Psoas muscle (tissue), 7 donors: ENCODE measurements at regions not wholly inside any gene's neighbourhood (a gene's known extent, or its start where the extent isn't known, plus 50 kb on each side); places are given as distances from the start of the nearest gene placed in this dataset.

Source experiments
- ATAC-seq, 4 donors: fragments of 200-7000 bp; cut with Tn5 transposase; one replicate each; pipeline ENCODE4 v1.9.1; 2020; ENCODE audit warnings: moderate library complexity in 3 of 4, mild to moderate bottlenecking in 2 of 4
- DNase-seq, 2 donors: peaks; one replicate each; pipeline ENCODE4 v3.0.0-alpha.2; 2020
- H3K27ac ChIP-seq: fragments of 200-600 bp; one replicate; pipeline ENCODE4 v1.8.0; 2022
- H3K27me3 ChIP-seq, 3 donors: fragments of 200-600 bp in 1 of 3; one replicate each; pipeline versions ENCODE4 v1.6.1 to v1.8.0; 2013 to 2022; ENCODE audit warnings: low read length in 2 of 3, mild to moderate bottlenecking in 2 of 3, moderate library complexity in 1 of 3; ENCODE audit not compliant: insufficient read depth in 3 of 3
- H3K36me3 ChIP-seq, 2 donors: fragments of 200-600 bp in 1 of 2; one replicate each; pipeline versions ENCODE4 v1.6.1 to v1.8.0; 2013 to 2022; ENCODE audit warnings: low read depth in 1 of 2, mild to moderate bottlenecking in 1 of 2, moderate library complexity in 1 of 2; ENCODE audit not compliant: insufficient read depth in 1 of 2
- H3K4me1 ChIP-seq: fragments of 200-600 bp; one replicate; pipeline ENCODE4 v1.8.0; 2022
- H3K4me3 ChIP-seq: fragments of 200-600 bp; one replicate; pipeline ENCODE4 v1.8.0; 2022; ENCODE audit warnings: mild to moderate bottlenecking
- H3K9me3 ChIP-seq: fragments of 200-600 bp; one replicate; pipeline ENCODE4 v1.8.0; 2022
- CTCF ChIP-seq: fragments of 200-600 bp; IDR thresholded peaks from one replicate; pipeline ENCODE4 v1.8.0; 2022; ENCODE audit warnings: antibody characterized with exemption
- WGBS, 3 donors: extraction: QIAGEN DNeasy Blood & Tissue Kit; methylation state at CpG; one replicate each; pipeline versions ENCODE4 v1.1.6 to v1.1.7; 2013; 5-methylcytosine and 5-hydroxymethylcytosine counted together
- intact Hi-C, 2 donors: fragments of 100-400 bp; cut with DNase I; formaldehyde crosslinking; loops; one replicate each; pipeline versions ENCODE4 v1.11.0 to v1.14.2; 2022
- donor health status: healthy with polysubstance abuse.
- donor health status: DM: no; HTN: no; CAD: no; lungs with moderate emphysema.
- donor health status: Bipolar disorder and iron deficiency.
- donor health status: healthy.
- donor health status: DM: yes; HTN: yes; CAD: no.
- donor health status: DM: no; HTN: no; CAD: no.
- donor health status: DM: yes; HTN: yes; CAD: no.

DNA sequence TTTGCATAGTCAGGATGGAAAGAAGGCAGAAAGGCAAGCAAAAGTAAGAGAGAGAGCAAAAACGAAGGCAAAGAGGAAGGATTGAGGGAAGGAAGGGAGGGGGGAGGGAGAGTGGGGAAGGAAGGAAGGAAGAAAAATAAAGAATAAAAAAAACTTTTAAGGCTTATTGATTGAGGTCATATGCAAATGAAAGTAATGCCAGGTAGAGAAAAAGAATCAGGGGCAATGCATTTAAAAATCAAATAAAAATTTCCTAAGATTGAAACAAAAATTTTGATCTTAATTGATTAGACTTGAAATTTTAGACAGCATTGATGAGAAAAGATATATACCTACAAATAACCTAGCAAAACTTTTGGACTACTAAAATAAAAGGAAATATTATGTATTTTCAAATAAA is 153.9 kb upstream of the KIF2B start:
- WGBS, 3 donors: 53 to 67% (median 64%) methylated on average over 1 of the region's 1 CpG
- intact Hi-C loops: no loop called here
- H3K36me3 ChIP-seq: no peaks in the 10 kb centered on the region

DNA sequence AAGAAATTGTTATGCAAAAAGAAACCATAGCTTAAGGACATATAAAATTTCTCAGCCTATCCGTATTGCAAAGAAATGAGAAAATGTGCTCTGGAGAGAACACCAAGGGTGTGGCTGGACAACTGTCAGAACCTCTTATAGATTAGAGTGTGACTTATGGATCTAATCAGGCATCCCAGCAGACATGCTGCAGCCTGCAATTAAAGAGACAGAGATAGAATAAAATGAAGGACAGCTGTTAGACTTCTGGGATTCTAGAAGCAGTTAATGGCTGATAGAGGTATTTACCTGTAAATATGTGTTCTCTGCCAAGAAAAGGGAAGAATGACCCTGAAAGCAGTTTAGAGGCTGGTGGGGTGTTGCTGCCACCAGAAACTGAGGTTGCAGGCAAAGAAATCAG is 160.1 kb upstream of the KIF2B start:
- no peaks in the 10 kb centered on the region for H3K9me3 ChIP-seq
- no peaks in the 10 kb centered on the region for H3K36me3 ChIP-seq
- ATAC-seq (no peak), DNase-seq (no peak)
- no peak overlapping the region for H3K27ac ChIP-seq
- WGBS, 3 donors: 18 to 42% (median 33%) methylated on average over 1 of the region's 1 CpG
- no peak overlapping the region for H3K4me3 ChIP-seq
- H3K4me1 ChIP-seq: no peaks in the 10 kb centered on the region
- intact Hi-C loops: no loop called here
- TF ChIP-seq CTCF: no peak
- no peaks in the 10 kb centered on the region for H3K27me3 ChIP-seq

More for the DNA sequence above, 153.9 kb upstream of the KIF2B start:
- no peaks in the 10 kb centered on the region for H3K27me3 ChIP-seq
- H3K27ac ChIP-seq: no peak overlapping the region
- H3K4me3 ChIP-seq: no peak overlapping the region
- ATAC-seq (no peak), DNase-seq (no peak)
- H3K9me3 ChIP-seq: no peaks in the 10 kb centered on the region
- H3K4me1 ChIP-seq: no peaks in the 10 kb centered on the region
- TF ChIP-seq CTCF: no peak

DNA sequence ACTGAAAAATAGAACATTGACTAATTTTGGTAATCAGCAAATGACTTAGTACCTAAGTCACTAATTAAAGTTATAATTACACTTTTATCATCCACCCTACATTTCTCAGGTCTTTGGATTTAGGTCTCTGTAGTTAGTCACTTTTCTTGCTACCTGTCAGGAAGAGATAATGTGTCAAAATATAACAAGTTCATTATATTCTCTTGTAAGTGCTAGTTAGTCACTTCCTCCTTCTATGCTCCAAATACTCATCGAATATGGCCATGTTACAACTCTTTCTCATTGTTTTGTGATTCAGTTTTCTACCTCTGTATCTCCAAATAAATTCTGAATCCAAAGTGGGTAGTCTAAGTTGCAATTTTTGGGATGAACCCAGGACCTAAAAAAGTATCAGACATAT is 163.5 kb upstream of the KIF2B start:
- Histone ChIP-seq H3K27ac (no peak overlapping the region), H3K27me3 (no peaks in the 10 kb centered on the region), H3K4me1 (no peaks in the 10 kb centered on the region), H3K9me3 (no peaks in the 10 kb centered on the region), H3K4me3 (no peak overlapping the region), H3K36me3 (no peaks in the 10 kb centered on the region)
- DNase-seq: no peak
- TF ChIP-seq CTCF: no peak
- intact Hi-C loops: no loop called here
- 80 to 84% (median 84%) methylated on average over 1 of the region's 1 CpG for WGBS, 3 donors
- no peak for ATAC-seq

DNA sequence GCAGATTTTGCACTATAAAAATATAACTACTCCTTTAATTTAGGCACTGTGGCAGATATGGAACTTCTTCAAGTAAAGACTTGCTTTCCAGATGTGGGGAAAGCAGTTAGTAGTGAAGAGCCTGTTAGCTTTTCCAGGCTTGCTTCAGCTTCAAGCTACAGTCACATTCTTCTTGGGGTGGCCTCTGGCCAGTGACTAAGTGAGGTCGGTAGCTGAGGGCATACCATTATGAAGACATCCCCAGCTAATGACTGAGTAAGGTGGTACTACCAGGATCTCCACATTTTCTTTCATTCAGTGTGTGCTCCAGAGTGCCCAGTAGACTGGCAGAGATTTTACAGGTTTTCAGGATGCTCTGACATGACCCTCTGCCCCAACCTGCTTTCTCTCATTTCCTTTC is 167.1 kb upstream of the KIF2B start:
- H3K27me3 ChIP-seq: peaks cover 0 to 2% (median 0%) of the 10 kb centered on the region in 3 donors
- no peaks in the 10 kb centered on the region for H3K9me3 ChIP-seq
- 57 to 62% (median 62%) methylated on average over 1 of the region's 1 CpG for WGBS, 3 donors
- no peak overlapping the region for H3K4me3 ChIP-seq
- H3K27ac ChIP-seq: no peak overlapping the region
- ATAC-seq (no peak), DNase-seq (no peak)
- TF ChIP-seq CTCF: no peak
- intact Hi-C loops: no loop called here
- no peaks in the 10 kb centered on the region for H3K4me1 ChIP-seq
- H3K36me3 ChIP-seq: no peaks in the 10 kb centered on the region

- no peak overlapping the region for H3K4me3 ChIP-seq
- 43 to 58% (median 43%) methylated on average over 1 of the region's 1 CpG for WGBS, 3 donors
- peaks cover 0 to 2% (median 0%) of the 10 kb centered on the region in 3 donors for H3K27me3 ChIP-seq
- no peaks in the 10 kb centered on the region for H3K9me3 ChIP-seq
- intact Hi-C loops: no loop called here
- no peak for TF ChIP-seq CTCF
- H3K4me1 ChIP-seq: no peaks in the 10 kb centered on the region
- no peak for ATAC-seq
- no peak overlapping the region for H3K27ac ChIP-seq
- DNase-seq: no peak
- no peaks in the 10 kb centered on the region for H3K36me3 ChIP-seq
Observed at GRCh38 chr17:53649201-53649600, 173.5 kb upstream of the KIF2B start.
